Loucy (cell line): ENCODE measurements at regions not wholly inside any gene's neighbourhood (a gene's known extent, or its start where the extent isn't known, plus 50 kb on each side); places are given as distances from the start of the nearest gene placed in this dataset.

ENCODE experiments used
- H2AFZ ChIP-seq: fragments of 200-600 bp; sonication (generic); 2 replicates; pipeline ENCODE4 v1.6.0; 2016; ENCODE audit warnings: antibody characterized with exemption, mild to moderate bottlenecking, low read length, moderate library complexity
- H3F3A ChIP-seq: fragments of 200-600 bp; 2 replicates; pipeline ENCODE4 v1.6.0; 2016; ENCODE audit warnings: antibody characterized with exemption, low read depth, mild to moderate bottlenecking
- H3K27me3 ChIP-seq: fragments of 200-600 bp; sonication (generic); 2 replicates; pipeline ENCODE4 v1.6.1; 2014; ENCODE audit warnings: low read length, mild to moderate bottlenecking; ENCODE audit not compliant: insufficient read depth, poor library complexity, severe bottlenecking
- H3K36me3 ChIP-seq: fragments of 200-600 bp; sonication (generic); 2 replicates; pipeline ENCODE4 v1.6.1; 2016; ENCODE audit warnings: low read length; ENCODE audit not compliant: insufficient read depth
- H3K4me1 ChIP-seq: fragments of 200-600 bp; sonication (generic); 2 replicates; pipeline ENCODE4 v1.5.1; 2014; ENCODE audit warnings: low read length, mild to moderate bottlenecking; ENCODE audit not compliant: insufficient read depth, poor library complexity, severe bottlenecking
- H3K4me2 ChIP-seq: fragments of 200-600 bp; sonication (generic); 2 replicates; pipeline ENCODE4 v1.6.0; 2014; ENCODE audit warnings: antibody characterized with exemption, low read length, low read depth, mild to moderate bottlenecking; ENCODE audit not compliant: poor library complexity, severe bottlenecking
- H3K4me3 ChIP-seq: fragments of 200-600 bp; sonication (generic); 2 replicates; pipeline ENCODE4 v1.5.1; 2014; ENCODE audit warnings: low read length, mild to moderate bottlenecking, mixed read lengths; ENCODE audit not compliant: poor library complexity, severe bottlenecking
- H3K79me2 ChIP-seq: fragments of 200-600 bp; sonication (generic); 2 replicates; pipeline ENCODE4 v1.6.1; 2014; ENCODE audit warnings: low read length; ENCODE audit not compliant: insufficient read depth
- H3K9ac ChIP-seq: fragments of 200-600 bp; sonication (generic); 2 replicates; pipeline ENCODE4 v1.6.0; 2014; ENCODE audit warnings: mild to moderate bottlenecking, low read depth, low read length, moderate library complexity; ENCODE audit not compliant: poor library complexity, severe bottlenecking
- H3K9me2 ChIP-seq: fragments of 200-600 bp; sonication (generic); replicated peaks from 2 replicates; pipeline ENCODE4 v1.6.1; 2016; ENCODE audit warnings: low read depth, low read length, mixed read lengths
- H3K9me3 ChIP-seq: fragments of 200-600 bp; sonication (generic); 2 replicates; pipeline ENCODE4 v1.6.1; 2014; ENCODE audit warnings: mild to moderate bottlenecking, antibody characterized with exemption, low read length, low read depth; ENCODE audit not compliant: insufficient read depth
- H4K20me1 ChIP-seq: fragments of 200-600 bp; sonication (generic); 2 replicates; pipeline ENCODE4 v1.6.0; 2014; ENCODE audit warnings: antibody characterized with exemption, low read length, mild to moderate bottlenecking; ENCODE audit not compliant: insufficient read depth, poor library complexity, severe bottlenecking
- CTCF ChIP-seq: fragments of 200-600 bp; sonication (generic); conservative IDR thresholded peaks from 2 replicates; pipeline ENCODE4 v1.5.1; 2014; ENCODE audit warnings: mild to moderate bottlenecking, antibody characterized with exemption, low read length
- EZH2phosphoT487 ChIP-seq: fragments of 200-600 bp; IDR thresholded peaks from 2 replicates; pipeline ENCODE4 v1.6.1; 2018; ENCODE audit warnings: antibody characterized with exemption, mild to moderate bottlenecking, moderate library complexity, borderline replicate concordance

- TF ChIP-seq CTCF (no peak), EZH2phosphoT487 (no peak)
- Histone ChIP-seq H3K9ac (no peak overlapping the region), H3K9me2 (no peaks in the 10 kb centered on the region), H4K20me1 (no peaks in the 10 kb centered on the region), H3F3A (no peaks in the 10 kb centered on the region), H3K4me2 (no peak overlapping the region), H3K36me3 (no peaks in the 10 kb centered on the region), H3K4me3 (no peak overlapping the region), H3K9me3 (no peaks in the 10 kb centered on the region), H3K79me2 (no peaks in the 10 kb centered on the region), H3K27me3 (no peaks in the 10 kb centered on the region), H3K4me1 (peaks cover 8% of the 10 kb centered on the region), H2AFZ (no peak overlapping the region)
Observed at GRCh38 chr5:109947667-109948066, 257.9 kb downstream of the MAN2A1 start.

- no peaks in the 10 kb centered on the region for H3K9me3 ChIP-seq
- no peak overlapping the region for H2AFZ ChIP-seq
- no peaks in the 10 kb centered on the region for H4K20me1 ChIP-seq
- H3F3A ChIP-seq, result no peaks in the 10 kb centered on the region
- H3K4me3 ChIP-seq, result no peak overlapping the region
- H3K9me2 ChIP-seq, result no peaks in the 10 kb centered on the region
- TF ChIP-seq CTCF (no peak), EZH2phosphoT487 (no peak)
- no peaks in the 10 kb centered on the region for H3K79me2 ChIP-seq
- H3K27me3 ChIP-seq, result no peaks in the 10 kb centered on the region
- H3K4me1 ChIP-seq, result peaks cover under 1% of the 10 kb centered on the region
- no peak overlapping the region for H3K9ac ChIP-seq
- H3K4me2 ChIP-seq, result no peak overlapping the region
- H3K36me3 ChIP-seq, result no peaks in the 10 kb centered on the region
Observed at GRCh38 chr5:109950634-109951033, 260.9 kb downstream of the MAN2A1 start.

GRCh38 chr5:109951348-109951747 lies 261.6 kb downstream of the MAN2A1 start:
- no peak overlapping the region for H3K4me3 ChIP-seq
- H3K27me3 ChIP-seq, result no peaks in the 10 kb centered on the region
- no peaks in the 10 kb centered on the region for H3K4me1 ChIP-seq
- no peaks in the 10 kb centered on the region for H3K9me3 ChIP-seq
- no peaks in the 10 kb centered on the region for H3K9me2 ChIP-seq
- no peaks in the 10 kb centered on the region for H3K79me2 ChIP-seq
- no peaks in the 10 kb centered on the region for H3F3A ChIP-seq
- H3K4me2 ChIP-seq, result no peak overlapping the region
- no peaks in the 10 kb centered on the region for H4K20me1 ChIP-seq
- no peaks in the 10 kb centered on the region for H3K36me3 ChIP-seq
- TF ChIP-seq CTCF, result no peak
- no peak for TF ChIP-seq EZH2phosphoT487
- H2AFZ ChIP-seq, result no peak overlapping the region
- no peak overlapping the region for H3K9ac ChIP-seq
